Panc1 (cell line): ENCODE measurements at regions not wholly inside any gene's neighbourhood (a gene's known extent, or its start where the extent isn't known, plus 50 kb on each side); places are given as distances from the start of the nearest gene placed in this dataset.

Experiments used
- ATAC-seq: fragments of 200-7000 bp; cut with Tn5 transposase; 2 replicates; pipeline ENCODE4 v1.9.1; 2020; ENCODE audit warnings: mild to moderate bottlenecking, moderate library complexity
- BruUV-seq: library from RNA; stranded (reverse); fragments of 400-500 nt; replicated peaks from 2 replicates; lab custom pipeline; 2021; lab: Mats Ljungman, UMichigan
- CTCF ChIA-PET: fragments of 300-600 bp; sonication (Branson Sonifier 250); formaldehyde crosslinking; loops from one replicate; lab custom pipeline; 2022; ENCODE audit warnings: antibody characterized with exemption; lab: Charles Lee
- POLR2A ChIA-PET: fragments of 300-600 bp; sonication (Branson Sonifier 250); formaldehyde crosslinking; loops from one replicate; lab custom pipeline; 2022; ENCODE audit warnings: antibody characterized with exemption; lab: Charles Lee
- DNase-seq: peaks from one replicate; pipeline ENCODE4 v3.0.0-alpha.2; 2010; ENCODE audit warnings: low read depth, low spot score
- H3K27ac ChIP-seq: 2 replicates; pipeline ENCODE4 v1.5.1; 2011; ENCODE audit warnings: mild to moderate bottlenecking, low read length, inconsistent platforms
- H3K27me3 ChIP-seq: fragments of 200-500 bp; sonication (Bioruptor generic); 2 replicates; pipeline ENCODE4 v1.6.0; 2014; ENCODE audit warnings: low read length, inconsistent platforms; ENCODE audit not compliant: control insufficient read depth, insufficient read depth
- H3K36me3 ChIP-seq: fragments of 200-500 bp; sonication (Bioruptor generic); 2 replicates; pipeline ENCODE4 v1.5.1; 2014; ENCODE audit warnings: inconsistent platforms, mild to moderate bottlenecking, low read length, moderate library complexity; ENCODE audit not compliant: control insufficient read depth, insufficient read depth
- H3K4me1 ChIP-seq: 2 replicates; pipeline ENCODE4 v1.5.1; 2011; ENCODE audit warnings: inconsistent platforms, mild to moderate bottlenecking, low read length, moderate library complexity; ENCODE audit not compliant: control insufficient read depth, insufficient read depth
- H3K4me3 ChIP-seq, 2 experiments: 2 replicates each; pipeline ENCODE4 v1.5.1; 2011 to 2012; ENCODE audit warnings: low read depth in 2 of 2, low read length in 2 of 2, mild to moderate bottlenecking in 2 of 2, inconsistent platforms in 1 of 2, moderate library complexity in 1 of 2
- H3K9me3 ChIP-seq: fragments of 200-500 bp; sonication (Bioruptor generic); 2 replicates; pipeline ENCODE4 v1.5.1; 2014; ENCODE audit warnings: low read depth, mild to moderate bottlenecking, inconsistent platforms, low read length, moderate library complexity; ENCODE audit not compliant: control insufficient read depth, insufficient read depth
- CTCF ChIP-seq: fragments of 450-650 bp; IDR thresholded peaks from 2 replicates; pipeline ENCODE4 v1.5.1; 2017; ENCODE audit warnings: mild to moderate bottlenecking
- POLR2AphosphoS5 ChIP-seq: IDR thresholded peaks from 2 replicates; pipeline ENCODE4 v1.6.1; 2012; ENCODE audit warnings: mild to moderate bottlenecking, low read depth, low read length, moderate library complexity
- REST ChIP-seq, 2 experiments: IDR thresholded peaks; 2 replicates each; pipeline ENCODE4 v1.6.1; 2011 to 2012; ENCODE audit warnings: low read depth in 2 of 2, control low read depth in 1 of 2, low read length in 1 of 2, mild to moderate bottlenecking in 1 of 2, moderate library complexity in 1 of 2; ENCODE audit not compliant: insufficient read depth in 1 of 2
- SIN3A ChIP-seq: IDR thresholded peaks from 2 replicates; pipeline ENCODE4 v1.6.1; 2012; ENCODE audit warnings: low read depth, mild to moderate bottlenecking, low read length, moderate library complexity, borderline replicate concordance; ENCODE audit not compliant: insufficient read depth
- TCF7L2 ChIP-seq: IDR thresholded peaks from 2 replicates; pipeline ENCODE4 v1.6.1; 2011; ENCODE audit warnings: mild to moderate bottlenecking, low read depth, low read length, inconsistent platforms
- in situ Hi-C: cut with HindIII; loops from 2 replicates; pipeline ENCODE4 v1.10.0; 2016; ENCODE audit warnings: low sequenced_read_pairs, low pct_unique_long_range_greater_than_20kb
- intact Hi-C: fragments of 100-400 bp; cut with micrococcal nuclease; formaldehyde crosslinking; loops from one replicate; pipeline ENCODE4 v1.10.0; 2022; ENCODE audit not compliant: unreplicated experiment

GRCh38 chr10:8305876-8306652 lies 251.6 kb downstream of the GATA3 start:
- no peak overlapping the region for H3K4me3 ChIP-seq
- no peaks in the 10 kb centered on the region for H3K36me3 ChIP-seq
- TF ChIP-seq REST (IDR thresholded peaks at IDR 0.05; ENCODE audit: insufficient read depth in 1 of 2, low read depth in 2 of 2, low read length in 1 of 2) (no peak), TCF7L2 (no peak), SIN3A (no peak), CTCF (no peak), POLR2AphosphoS5 (no peak)
- ATAC-seq, result no peak
- no peaks in the 10 kb centered on the region for H3K4me1 ChIP-seq
- 0 out of 2 replicates have a peak, but pooled peaks cover 2% of the 10 kb centered on the region for H3K27me3 ChIP-seq
- no peaks in the 10 kb centered on the region for H3K9me3 ChIP-seq
- no peak overlapping the region for H3K27ac ChIP-seq
- POLR2A ChIA-PET, result no interaction called here
- CTCF ChIA-PET, result no interaction called here
- in situ Hi-C loops, result no loop called here
- no peak for DNase-seq
- intact Hi-C loops, result no loop called here
- no TSS peak for BruUV-seq

- Histone ChIP-seq H3K4me3 (no peak overlapping the region), H3K4me1 (no peaks in the 10 kb centered on the region), H3K36me3 (no peaks in the 10 kb centered on the region), H3K27me3 (0 out of 2 replicates have a peak, but pooled peaks cover 2% of the 10 kb centered on the region), H3K27ac (no peak overlapping the region), H3K9me3 (no peaks in the 10 kb centered on the region)
- ChIA-PET POLR2A (no interaction called here), CTCF (no interaction called here)
- DNase-seq (no peak), ATAC-seq (no peak)
- TF ChIP-seq CTCF, result no peak
- in situ Hi-C loops, result no loop called here
- intact Hi-C loops, result no loop called here
- BruUV-seq, result no TSS peak
Observed at GRCh38 chr10:8306685-8307364, 252.3 kb downstream of the GATA3 start.
